SJSA1 (cell line): ENCODE measurements at regions not wholly inside any gene's neighbourhood (a gene's known extent, or its start where the extent isn't known, plus 50 kb on each side); places are given as distances from the start of the nearest gene placed in this dataset.
"Not testable (repeated sequence)": the region's sequence is repeated elsewhere in the genome, so short reads cannot be mapped to it uniquely, and the experiment has no call there.

Source experiments
- DNase-seq, 2 experiments: peaks; one replicate each; pipeline ENCODE4 v3.0.0-alpha.2; 2015 to 2020; ENCODE audit warnings: low spot score in 2 of 2, low read depth in 1 of 2
- H3K27ac ChIP-seq: fragments of 250-450 bp; sonication (Bioruptor Pico); 2 replicates; pipeline ENCODE4 v1.5.1; 2020; ENCODE audit warnings: mild to moderate bottlenecking, moderate library complexity
- H3K27me3 ChIP-seq: fragments of 250-450 bp; sonication (Bioruptor Pico); replicated peaks from 2 replicates; pipeline ENCODE4 v1.5.1; 2020; ENCODE audit warnings: mild to moderate bottlenecking, moderate library complexity
- H3K36me3 ChIP-seq: fragments of 250-450 bp; sonication (Bioruptor Pico); 2 replicates; pipeline ENCODE4 v1.5.1; 2020; ENCODE audit warnings: mild to moderate bottlenecking
- H3K4me1 ChIP-seq: fragments of 250-450 bp; sonication (Bioruptor Pico); replicated peaks from 2 replicates; pipeline ENCODE4 v1.6.1; 2021; ENCODE audit warnings: mild to moderate bottlenecking
- H3K4me3 ChIP-seq: fragments of 250-450 bp; sonication (Bioruptor Pico); 2 replicates; pipeline ENCODE4 v1.5.1; 2020; ENCODE audit warnings: mild to moderate bottlenecking
- H3K9me3 ChIP-seq: fragments of 250-450 bp; sonication (Bioruptor Pico); replicated peaks from 2 replicates; pipeline ENCODE4 v1.5.1; 2020; ENCODE audit warnings: mild to moderate bottlenecking

DNA sequence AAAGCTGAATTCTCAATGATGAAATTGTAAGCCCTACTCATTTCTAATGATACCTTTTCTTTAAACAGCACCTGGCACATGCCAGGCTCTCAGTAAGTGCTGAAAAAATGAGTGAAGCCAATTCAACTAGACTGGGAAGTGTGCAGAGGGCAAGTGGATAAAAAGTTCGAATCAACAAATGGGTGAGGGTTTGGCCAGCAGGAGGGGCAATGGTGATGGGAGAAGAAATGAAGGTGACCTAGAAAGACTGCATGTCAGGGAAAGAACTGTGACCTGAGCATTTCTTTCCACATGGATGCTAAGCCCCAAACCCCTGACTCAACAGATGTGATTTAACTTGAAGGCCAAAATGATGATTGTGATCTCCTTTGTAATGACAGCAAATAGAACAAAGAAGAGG is 54.6 kb downstream of the DKK1 start:
- no peak for DNase-seq
- H3K27me3 ChIP-seq = no peaks in the 10 kb centered on the region
- no peaks in the 10 kb centered on the region for H3K9me3 ChIP-seq
- H3K4me3 ChIP-seq = no peak overlapping the region
- H3K36me3 ChIP-seq = no peaks in the 10 kb centered on the region
- no peaks in the 10 kb centered on the region for H3K4me1 ChIP-seq
- no peak overlapping the region for H3K27ac ChIP-seq

DNA sequence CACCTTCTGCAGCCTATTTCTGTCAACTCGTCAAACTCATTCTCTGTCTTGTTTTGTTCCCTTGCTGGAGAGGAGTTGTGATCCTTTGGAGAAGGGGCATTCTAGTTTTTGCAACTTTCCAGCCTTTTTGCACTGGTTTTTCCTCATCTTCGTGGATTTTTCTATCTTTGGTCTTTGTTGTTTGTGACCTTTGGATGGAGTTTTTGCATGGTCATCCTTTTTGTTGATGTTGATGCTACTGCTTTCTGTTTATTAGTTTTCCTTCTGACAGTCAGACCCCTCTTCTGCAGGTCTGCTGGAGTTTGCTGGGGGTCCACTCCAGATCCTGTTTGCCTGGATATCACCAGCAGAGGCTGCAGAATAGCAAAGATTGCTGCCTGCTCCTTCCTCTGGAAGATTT is 60.1 kb downstream of the DKK1 start:
- not testable (repeated sequence) for H3K36me3 ChIP-seq, H3K4me3 ChIP-seq, DNase-seq, H3K9me3 ChIP-seq, H3K27ac ChIP-seq, H3K27me3 ChIP-seq, H3K4me1 ChIP-seq

- Histone ChIP-seq H3K4me1 (no peaks in the 10 kb centered on the region), H3K36me3 (no peaks in the 10 kb centered on the region), H3K9me3 (no peaks in the 10 kb centered on the region), H3K27me3 (no peaks in the 10 kb centered on the region), H3K27ac (no peak overlapping the region), H3K4me3 (no peak overlapping the region)
- no peak for DNase-seq
Observed at GRCh38 chr10:52376694-52377354, 62.7 kb downstream of the DKK1 start.

DNA sequence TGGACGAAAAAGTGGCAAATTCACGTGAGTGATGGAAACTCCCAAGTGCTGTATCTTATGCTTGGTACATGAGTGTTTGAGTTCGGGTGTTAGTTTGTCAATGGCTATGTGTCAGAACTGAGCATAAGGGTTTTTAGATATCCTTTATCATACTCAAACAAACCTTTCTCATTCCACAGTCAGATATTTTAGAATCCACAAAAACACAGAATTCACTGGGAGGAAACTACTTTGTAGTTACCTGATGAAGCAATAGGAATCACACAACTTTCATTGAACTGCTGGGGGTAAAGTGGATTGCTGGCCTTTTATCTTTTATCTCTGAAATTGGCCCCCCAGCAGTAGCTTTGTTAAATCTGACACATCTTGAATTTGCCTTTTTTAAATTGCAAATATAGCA is 64.0 kb downstream of the DKK1 start:
- Histone ChIP-seq H3K9me3 (no peaks in the 10 kb centered on the region), H3K4me3 (no peak overlapping the region), H3K36me3 (no peaks in the 10 kb centered on the region), H3K27me3 (no peaks in the 10 kb centered on the region), H3K4me1 (no peaks in the 10 kb centered on the region), H3K27ac (no peak overlapping the region)
- DNase-seq = no peak

DNA sequence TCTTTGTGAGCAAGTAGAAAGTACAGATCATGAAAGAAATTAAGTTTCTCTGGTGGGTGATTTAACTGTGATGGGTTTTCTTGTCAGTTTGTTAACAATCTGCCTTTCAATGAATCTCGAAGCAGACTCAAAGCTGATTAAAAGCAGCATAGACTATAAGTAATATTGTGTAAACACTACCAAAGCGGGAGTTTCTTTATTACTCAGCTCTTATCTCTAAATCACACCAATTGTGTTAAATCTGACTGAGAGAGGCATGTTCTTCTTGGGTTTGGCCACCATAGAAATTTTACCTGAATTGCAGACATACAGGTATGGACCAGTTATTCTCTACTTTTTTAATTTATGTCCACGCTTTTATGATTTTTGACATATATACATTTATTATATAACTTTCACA is 65.2 kb downstream of the DKK1 start:
- Histone ChIP-seq H3K36me3 (no peaks in the 10 kb centered on the region), H3K4me3 (no peak overlapping the region), H3K27me3 (no peaks in the 10 kb centered on the region), H3K27ac (no peak overlapping the region), H3K9me3 (no peaks in the 10 kb centered on the region), H3K4me1 (no peaks in the 10 kb centered on the region)
- DNase-seq = no peak

DNA sequence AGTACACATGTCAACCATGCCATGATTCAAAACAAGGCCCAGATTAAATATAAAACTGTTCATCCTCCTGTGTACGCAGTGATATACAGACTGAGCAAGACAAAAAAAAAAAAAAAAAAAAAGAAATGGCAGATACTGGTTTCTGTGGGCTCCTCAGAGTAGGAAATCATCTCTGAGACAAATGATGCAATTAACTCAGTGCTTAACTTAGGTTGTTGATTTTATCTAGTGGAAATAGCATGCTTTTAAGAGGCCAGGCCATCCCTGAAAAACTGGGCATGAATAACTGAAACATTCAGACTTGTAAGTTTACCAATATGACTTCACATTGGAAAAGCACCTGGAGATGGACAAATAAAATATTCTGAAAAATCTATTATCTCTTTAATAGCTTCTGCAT is 69.0 kb downstream of the DKK1 start:
- Histone ChIP-seq H3K27me3 (no peaks in the 10 kb centered on the region), H3K4me3 (no peak overlapping the region), H3K27ac (no peak overlapping the region), H3K4me1 (no peaks in the 10 kb centered on the region), H3K36me3 (no peaks in the 10 kb centered on the region), H3K9me3 (no peaks in the 10 kb centered on the region)
- DNase-seq = no peak

DNA sequence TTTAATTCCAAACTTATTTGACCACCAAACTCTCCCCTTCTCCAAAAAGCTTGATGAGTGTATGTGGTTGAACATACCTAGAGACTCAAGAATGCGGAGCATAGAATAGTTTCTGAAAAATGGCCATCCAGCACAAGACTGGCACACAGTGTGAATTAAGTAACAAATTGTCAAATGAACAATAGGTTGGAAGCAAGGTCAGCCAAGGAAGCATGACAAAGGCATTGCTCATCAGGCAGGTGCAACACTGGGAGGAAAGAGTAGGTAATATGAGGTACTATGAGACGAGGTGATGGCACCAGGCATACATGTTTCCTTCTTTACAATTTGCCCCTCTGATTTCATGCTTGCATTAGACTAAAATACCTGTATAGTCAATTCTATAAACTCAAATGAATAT is 73.7 kb downstream of the DKK1 start:
- Histone ChIP-seq H3K27me3 (no peaks in the 10 kb centered on the region), H3K36me3 (no peaks in the 10 kb centered on the region), H3K4me1 (no peaks in the 10 kb centered on the region), H3K27ac (no peak overlapping the region), H3K9me3 (no peaks in the 10 kb centered on the region), H3K4me3 (no peak overlapping the region)
- DNase-seq = no peak

DNA sequence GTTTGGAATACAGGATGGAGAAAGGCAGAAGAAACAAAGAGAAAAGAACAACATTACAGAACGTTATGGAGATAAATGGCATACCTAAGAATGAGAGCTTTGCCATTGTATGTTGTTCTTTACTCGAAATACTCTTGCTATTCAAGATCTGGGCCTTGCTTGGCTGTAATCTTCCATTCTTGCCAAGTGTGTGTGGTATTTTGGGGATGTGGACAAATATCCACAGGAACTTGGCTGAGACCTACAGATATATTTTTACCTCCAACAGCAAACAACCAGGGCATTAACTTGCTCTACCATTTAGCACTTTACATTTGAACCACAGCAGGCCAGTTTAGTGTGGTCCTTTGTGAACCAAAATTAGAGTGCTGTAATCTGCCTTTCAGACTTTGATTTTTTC is 76.3 kb downstream of the DKK1 start:
- H3K9me3 ChIP-seq = no peaks in the 10 kb centered on the region
- no peaks in the 10 kb centered on the region for H3K27me3 ChIP-seq
- no peaks in the 10 kb centered on the region for H3K36me3 ChIP-seq
- H3K4me1 ChIP-seq = no peaks in the 10 kb centered on the region
- H3K27ac ChIP-seq = no peak overlapping the region
- no peak overlapping the region for H3K4me3 ChIP-seq
- DNase-seq = no peak

- H3K4me3 ChIP-seq = no peak overlapping the region
- H3K36me3 ChIP-seq = no peaks in the 10 kb centered on the region
- no peaks in the 10 kb centered on the region for H3K9me3 ChIP-seq
- no peak overlapping the region for H3K27ac ChIP-seq
- H3K27me3 ChIP-seq = no peaks in the 10 kb centered on the region
- DNase-seq = no peak
- no peaks in the 10 kb centered on the region for H3K4me1 ChIP-seq
Observed at GRCh38 chr10:52391927-52392602, 78.0 kb downstream of the DKK1 start.

- Histone ChIP-seq H3K4me3 (no peak overlapping the region), H3K27ac (no peak overlapping the region), H3K9me3 (no peaks in the 10 kb centered on the region), H3K27me3 (no peaks in the 10 kb centered on the region), H3K36me3 (no peaks in the 10 kb centered on the region), H3K4me1 (no peaks in the 10 kb centered on the region)
- no peak for DNase-seq
Observed at GRCh38 chr10:52394246-52394645, 80.2 kb downstream of the DKK1 start.

DNA sequence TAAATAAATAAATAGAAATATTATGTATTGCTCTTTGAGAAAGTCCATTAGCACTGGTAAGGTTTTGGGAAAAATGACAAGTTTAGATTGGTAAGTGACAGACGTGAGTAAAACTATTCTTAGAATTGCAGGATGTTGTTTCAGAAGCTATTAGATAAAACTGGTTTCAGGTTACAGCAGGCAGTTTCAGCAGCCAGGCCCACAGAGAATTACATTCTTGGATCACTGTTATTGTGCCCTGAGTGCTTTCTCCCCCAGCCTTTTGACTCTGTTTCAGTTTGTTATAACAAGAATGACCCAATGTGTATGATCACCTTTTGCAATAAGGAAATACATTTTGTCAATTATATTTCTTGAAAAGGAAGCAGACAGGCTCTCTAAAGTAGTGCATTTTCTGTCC is 86.5 kb downstream of the DKK1 start:
- no peaks in the 10 kb centered on the region for H3K9me3 ChIP-seq
- H3K4me3 ChIP-seq = no peak overlapping the region
- no peaks in the 10 kb centered on the region for H3K4me1 ChIP-seq
- H3K27me3 ChIP-seq = no peaks in the 10 kb centered on the region
- H3K27ac ChIP-seq = no peak overlapping the region
- DNase-seq = no peak
- no peaks in the 10 kb centered on the region for H3K36me3 ChIP-seq

DNA sequence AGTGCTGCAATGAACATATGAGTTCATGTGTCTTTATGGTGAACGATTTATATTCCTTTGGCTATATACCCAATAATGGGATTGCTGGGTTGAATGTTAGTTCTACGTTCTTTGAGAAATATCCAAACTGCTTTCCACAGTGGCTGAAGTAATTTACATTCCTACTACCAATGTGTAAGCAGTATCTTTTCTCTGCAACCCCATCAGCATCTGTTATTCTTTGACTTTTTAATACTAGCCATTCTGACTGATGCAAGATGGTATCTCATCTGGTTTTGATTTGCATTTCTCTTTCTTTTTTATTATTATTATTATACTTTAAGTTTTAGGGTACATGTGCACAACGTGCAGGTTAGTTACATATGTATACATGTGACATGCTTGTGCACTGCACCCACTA is 89.7 kb downstream of the DKK1 start:
- not testable (repeated sequence) for H3K27me3 ChIP-seq, DNase-seq, H3K4me3 ChIP-seq

DNA sequence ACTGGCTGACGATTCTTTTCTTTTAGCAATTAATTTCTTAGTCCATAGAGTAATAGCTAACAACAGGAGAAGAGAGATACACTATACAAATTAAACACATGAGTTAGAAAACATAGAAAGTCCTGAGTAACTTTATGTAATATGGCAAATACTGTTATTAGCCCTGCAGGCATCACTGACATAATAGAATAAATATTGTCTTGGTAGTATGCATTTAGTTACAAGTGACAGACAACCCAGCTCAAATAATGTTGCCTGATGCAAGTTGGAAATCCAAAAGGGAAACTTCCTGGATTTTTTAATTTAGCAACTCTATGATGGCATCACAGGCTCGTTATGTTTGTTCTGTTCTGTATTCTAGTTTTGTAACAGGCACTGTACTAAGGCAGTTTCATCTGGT is 95.1 kb downstream of the DKK1 start:
- no peaks in the 10 kb centered on the region for H3K36me3 ChIP-seq

More for the DNA sequence above, 89.7 kb downstream of the DKK1 start:
- H3K36me3 ChIP-seq, H3K27ac ChIP-seq, H3K9me3 ChIP-seq, H3K4me1 ChIP-seq: not testable (repeated sequence)

DNA sequence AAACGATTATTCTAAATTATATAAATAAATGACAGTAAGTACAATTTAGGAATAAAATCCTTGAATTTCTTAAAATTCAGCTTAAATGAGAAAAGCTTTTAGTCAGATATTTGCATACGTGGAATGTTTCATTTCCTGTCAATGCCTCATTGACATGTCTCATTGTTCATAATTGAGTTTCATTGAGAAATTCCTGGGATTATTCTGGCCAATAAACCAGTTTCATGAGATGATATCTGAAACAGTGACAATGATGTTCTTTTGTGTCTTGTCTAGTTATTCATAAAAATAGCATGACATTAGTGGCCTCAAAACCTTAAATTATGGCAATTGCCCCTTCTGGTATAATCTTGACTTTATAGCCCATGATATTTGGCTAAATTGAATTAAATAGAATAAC is 95.8 kb downstream of the DKK1 start:
- H3K4me3 ChIP-seq = no peak overlapping the region
- no peaks in the 10 kb centered on the region for H3K36me3 ChIP-seq
- no peak for DNase-seq
- no peaks in the 10 kb centered on the region for H3K27me3 ChIP-seq
- no peak overlapping the region for H3K27ac ChIP-seq
- H3K9me3 ChIP-seq = no peaks in the 10 kb centered on the region
- H3K4me1 ChIP-seq = no peaks in the 10 kb centered on the region

More for the DNA sequence above, 95.1 kb downstream of the DKK1 start:
- H3K27ac ChIP-seq = no peak overlapping the region
- no peak for DNase-seq
- H3K4me1 ChIP-seq = no peaks in the 10 kb centered on the region
- H3K27me3 ChIP-seq = no peaks in the 10 kb centered on the region
- H3K4me3 ChIP-seq = no peak overlapping the region
- H3K9me3 ChIP-seq = no peaks in the 10 kb centered on the region

GRCh38 chr10:52410916-52411315 is 96.8 kb downstream of the DKK1 start:
- Histone ChIP-seq H3K36me3 (no peaks in the 10 kb centered on the region), H3K4me3 (no peak overlapping the region), H3K27ac (no peak overlapping the region), H3K27me3 (no peaks in the 10 kb centered on the region), H3K9me3 (no peaks in the 10 kb centered on the region), H3K4me1 (no peaks in the 10 kb centered on the region)
- DNase-seq = no peak
